ENCODE measurements at regions not wholly inside any gene's neighbourhood (a gene's known extent, or its start where the extent isn't known, plus 50 kb on each side); places are given as distances from the start of the nearest gene placed in this dataset.
"Not testable (repeated sequence)": the region's sequence is repeated elsewhere in the genome, so short reads cannot be mapped to it uniquely, and the experiment has no call there.

DNA sequence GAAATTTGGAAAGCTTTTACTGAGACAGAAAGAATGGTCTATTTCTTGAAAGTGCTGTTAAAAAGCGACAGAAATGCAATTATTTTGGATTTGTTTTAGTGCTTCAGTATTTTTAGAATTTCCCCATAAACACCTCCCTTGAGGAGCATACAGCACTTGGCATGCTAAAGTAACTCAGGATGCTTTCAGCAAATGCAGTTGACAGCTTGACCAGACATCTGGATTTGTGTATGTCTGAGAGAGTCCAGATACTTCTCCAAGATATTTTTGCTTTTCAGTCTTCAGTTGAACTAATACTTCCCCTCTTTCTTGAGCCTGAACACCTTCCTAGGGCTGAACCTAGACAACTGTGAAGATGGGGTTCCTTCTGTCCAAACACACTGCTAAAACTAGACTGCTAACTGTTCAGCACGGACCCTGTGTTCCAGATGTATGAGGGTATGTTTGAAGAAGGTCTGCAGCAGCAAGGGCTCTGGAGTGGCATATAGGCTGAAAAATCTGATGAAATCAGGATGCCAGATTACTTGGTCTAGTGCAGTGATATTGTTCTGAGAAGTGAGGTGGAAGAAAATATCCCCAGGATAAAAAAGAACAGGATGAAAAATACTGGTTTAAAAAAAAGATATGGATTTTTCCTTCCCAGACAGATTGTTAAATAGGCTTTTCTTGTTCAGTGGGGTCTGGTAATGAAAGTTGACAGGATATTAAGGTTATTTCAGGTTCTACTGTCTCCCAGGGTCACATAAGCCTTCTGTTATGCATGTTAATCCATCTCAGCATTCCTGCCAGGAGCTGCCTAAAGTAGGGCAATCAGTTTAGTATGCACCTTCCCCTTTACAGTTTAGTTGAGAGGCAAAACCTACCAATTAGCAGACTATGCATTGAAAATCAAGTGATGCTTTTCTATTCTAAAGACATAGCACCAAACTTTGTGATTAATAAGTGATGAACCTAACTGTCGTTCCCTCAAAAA, 516.9 kb upstream of the TBL1XR1 start:
- peak overlapping the region in 1 of 2 donors; percentile 33 for H3K27ac ChIP-seq

GRCh38 chr3:177714945-177715344, 517.7 kb upstream of the TBL1XR1 start:
- Histone ChIP-seq H3K9me3 (no peaks in the 10 kb centered on the region), H3K36me3 (no peaks in the 10 kb centered on the region), H3K27me3 (no peaks in the 10 kb centered on the region), H3K27ac (no peak overlapping the region), H3K4me3 (no peak overlapping the region), H3K4me1 (peaks cover 0 to 15% (median 9%) of the 10 kb centered on the region in 4 donors)
- no peak for TF ChIP-seq CTCF (IDR thresholded peaks at IDR 0.05)
- DNase-seq: no peak
- intact Hi-C loops (cut with DNase I; ENCODE audit: low total_unique reads): no loop called here

More for the DNA sequence above, 516.9 kb upstream of the TBL1XR1 start:
- intact Hi-C loops (cut with DNase I; ENCODE audit: low total_unique reads): no loop called here
- H3K36me3 ChIP-seq: no peaks in the 10 kb centered on the region
- DNase-seq: no peak
- TF ChIP-seq CTCF (IDR thresholded peaks at IDR 0.05): no peak
- peaks cover 0 to 15% (median 9%) of the 10 kb centered on the region in 4 donors for H3K4me1 ChIP-seq
- H3K9me3 ChIP-seq: no peaks in the 10 kb centered on the region
- H3K27me3 ChIP-seq: no peaks in the 10 kb centered on the region
- no peak overlapping the region for H3K4me3 ChIP-seq

DNA sequence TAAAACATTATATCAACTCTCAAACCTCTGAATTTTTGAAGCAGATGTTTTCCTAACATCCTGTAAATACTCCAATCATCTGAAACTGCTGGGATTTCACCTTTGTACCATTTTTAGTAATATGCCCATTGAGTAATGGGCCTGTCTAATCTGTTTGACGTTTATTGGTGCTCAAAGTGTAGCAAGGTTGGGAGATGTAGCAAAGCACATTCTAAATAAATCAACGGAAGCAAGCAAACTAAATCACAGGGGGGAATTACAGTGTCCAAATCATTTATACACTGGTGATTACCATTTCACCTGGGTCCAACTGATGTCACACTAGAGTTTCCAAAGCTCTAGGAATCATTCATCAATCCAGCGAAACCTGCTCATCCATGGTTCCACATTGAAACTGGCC, 518.7 kb upstream of the TBL1XR1 start:
- intact Hi-C loops (cut with DNase I; ENCODE audit: low total_unique reads): no loop called here
- no peaks in the 10 kb centered on the region for H3K36me3 ChIP-seq
- no peak for DNase-seq
- no peak overlapping the region for H3K27ac ChIP-seq
- no peak for TF ChIP-seq CTCF (IDR thresholded peaks at IDR 0.05)
- no peak overlapping the region for H3K4me3 ChIP-seq
- no peaks in the 10 kb centered on the region for H3K27me3 ChIP-seq
- no peaks in the 10 kb centered on the region for H3K9me3 ChIP-seq
- H3K4me1 ChIP-seq: peaks cover 0 to 15% (median 9%) of the 10 kb centered on the region in 4 donors

DNA sequence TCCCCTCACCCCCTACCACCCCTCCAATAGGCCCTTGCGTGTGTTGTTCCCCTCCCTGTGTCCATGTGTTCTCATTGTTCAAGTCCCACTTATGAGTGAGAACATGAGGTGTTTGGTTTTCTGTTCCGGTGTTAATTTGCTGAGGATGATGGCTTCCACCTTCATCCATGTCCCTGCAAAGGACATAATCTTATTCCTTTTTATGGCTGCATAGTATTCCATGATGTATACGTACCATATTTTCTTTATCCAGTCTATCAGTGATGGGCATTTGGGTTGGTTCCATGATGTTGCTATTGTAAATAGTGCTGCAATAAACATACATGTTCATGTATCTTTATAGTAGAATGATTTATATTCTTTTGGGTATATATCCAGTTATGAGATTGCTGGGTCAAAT, 523.6 kb upstream of the TBL1XR1 start:
- DNase-seq; H3K4me3 ChIP-seq; H3K9me3 ChIP-seq; H3K27me3 ChIP-seq; H3K27ac ChIP-seq; H3K36me3 ChIP-seq; intact Hi-C loops (cut with DNase I; ENCODE audit: low total_unique reads): not testable (repeated sequence)
- H3K4me1 ChIP-seq: peaks cover 0 to 48% (median 18%) of the 10 kb centered on the region in 4 donors

DNA sequence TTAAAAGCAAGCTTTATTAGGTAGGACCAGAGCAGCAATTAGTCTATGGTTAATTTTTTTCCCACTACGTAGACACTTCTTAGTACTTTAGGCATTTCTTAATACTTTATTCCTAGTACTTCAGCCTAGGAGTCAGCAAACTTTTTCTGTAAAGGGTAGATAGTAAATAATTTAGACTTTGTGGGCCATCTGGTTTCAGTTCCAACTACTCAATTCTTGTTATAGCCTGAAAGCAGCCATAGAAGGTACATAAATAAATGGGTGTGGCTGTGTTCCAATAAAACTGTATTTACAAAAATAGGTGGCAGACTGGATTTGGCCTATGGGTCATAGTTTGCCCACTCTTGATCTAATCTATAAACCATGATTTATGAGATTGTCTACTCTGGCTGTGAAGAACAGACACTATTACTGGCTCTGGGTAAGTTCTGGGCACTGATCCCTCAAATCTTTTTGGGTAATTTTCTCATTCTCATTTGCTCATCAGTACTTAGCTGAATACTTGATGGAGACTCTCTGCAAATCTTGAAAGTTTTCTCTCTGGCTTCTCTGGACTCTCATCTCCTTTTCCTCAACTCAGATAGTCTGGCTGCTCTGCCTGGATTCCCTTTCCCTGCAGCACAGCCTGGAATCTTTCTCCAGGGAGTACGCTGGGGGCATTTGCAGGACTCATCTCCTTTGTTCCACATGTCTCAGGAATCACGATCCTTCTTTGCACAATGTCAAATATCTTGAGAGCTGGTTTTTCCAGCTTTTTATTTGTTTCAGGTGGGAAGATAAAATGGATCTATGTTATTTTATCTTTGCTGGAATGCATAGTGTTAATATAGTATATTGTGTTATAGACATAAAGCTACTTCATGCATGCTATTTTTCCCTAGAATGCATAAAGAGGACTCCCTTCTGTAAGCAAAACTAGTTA, 524.8 kb upstream of the TBL1XR1 start:
- Histone ChIP-seq H3K9me3 (no peaks in the 10 kb centered on the region), H3K27me3 (no peaks in the 10 kb centered on the region), H3K27ac (peak overlapping the region; percentile 61 to 64), H3K4me3 (no peak overlapping the region), H3K36me3 (no peaks in the 10 kb centered on the region), H3K4me1 (peaks cover 0 to 57% (median 18%) of the 10 kb centered on the region in 4 donors)
- DNase-seq: no peak
- intact Hi-C loops (cut with DNase I; ENCODE audit: low total_unique reads): no loop called here
- TF ChIP-seq CTCF (IDR thresholded peaks at IDR 0.05): no peak
